SKM-1 treated with dmso at 0.1 percent for 144 hours (cell line): ENCODE measurements at regions not wholly inside any gene's neighbourhood (a gene's known extent, or its start where the extent isn't known, plus 50 kb on each side); places are given as distances from the start of the nearest gene placed in this dataset.
"Not testable (repeated sequence)": the region's sequence is repeated elsewhere in the genome, so short reads cannot be mapped to it uniquely, and the experiment has no call there.

Experiments used
- DNase-seq: peaks from one replicate; lab custom pipeline; 2025; ENCODE audit not compliant: unreplicated experiment; lab: John Stamatoyannopoulos, UW

DNA sequence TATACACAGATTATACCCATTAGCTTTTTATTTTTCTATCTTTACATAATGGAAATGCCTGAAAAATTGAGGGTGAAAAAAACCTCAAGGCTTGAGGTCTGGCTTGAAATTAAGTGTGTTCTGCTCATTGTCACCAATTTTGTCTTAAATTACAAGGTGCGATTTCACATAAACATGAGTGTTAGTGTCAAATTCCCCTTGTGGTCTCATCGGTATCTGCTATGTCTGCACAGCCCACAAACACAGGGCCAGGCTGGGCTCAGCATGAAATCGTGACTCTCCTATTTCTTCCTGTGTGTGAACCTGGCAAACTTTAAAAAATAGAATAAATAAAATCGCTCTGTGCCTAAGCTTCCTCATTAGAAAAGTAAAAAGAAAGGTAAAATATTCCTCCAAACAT lies 109.1 kb downstream of the CRLF2 start:
- no peak for DNase-seq

- no peak for DNase-seq
Measured at GRCh38 chrX:1102786-1103185, 109.7 kb downstream of the CRLF2 start.

- DNase-seq, result not testable (repeated sequence)
Measured at GRCh38 chrX:1102221-1102620, 110.2 kb downstream of the CRLF2 start.

DNA sequence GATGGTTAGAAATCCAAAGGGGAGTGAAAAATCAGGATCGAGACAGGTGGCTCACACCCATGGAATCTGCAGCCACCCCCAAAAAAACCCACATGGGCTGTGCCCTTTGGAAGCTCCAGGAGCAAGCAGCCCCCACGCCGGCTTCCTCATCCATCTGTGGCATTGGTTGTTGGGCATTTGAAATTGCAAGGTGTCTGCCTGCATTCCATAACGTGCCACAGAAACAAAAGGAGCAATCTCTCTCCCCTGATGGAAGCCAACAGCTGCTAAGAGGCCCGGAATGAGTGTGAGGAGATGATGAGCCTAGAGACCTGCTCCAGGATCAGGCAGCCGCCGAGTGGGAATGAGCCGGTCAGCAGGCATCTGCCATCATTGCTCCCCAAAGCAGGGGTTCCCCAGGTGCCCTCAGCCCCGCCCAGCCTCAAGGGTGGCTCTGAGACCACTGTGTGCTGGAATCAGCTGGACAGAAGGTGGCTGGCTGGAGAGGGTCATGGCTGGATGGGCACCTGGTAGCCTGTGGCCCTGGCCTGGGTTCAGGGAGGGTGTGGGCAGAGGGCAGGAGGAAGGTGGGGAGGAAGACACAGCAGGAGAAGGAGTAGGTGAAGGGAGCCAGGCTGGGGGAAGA lies 113.2 kb downstream of the CRLF2 start:
- no peak for DNase-seq

GRCh38 chrX:1097328-1097727 lies 115.1 kb downstream of the CRLF2 start:
- no peak for DNase-seq

DNA sequence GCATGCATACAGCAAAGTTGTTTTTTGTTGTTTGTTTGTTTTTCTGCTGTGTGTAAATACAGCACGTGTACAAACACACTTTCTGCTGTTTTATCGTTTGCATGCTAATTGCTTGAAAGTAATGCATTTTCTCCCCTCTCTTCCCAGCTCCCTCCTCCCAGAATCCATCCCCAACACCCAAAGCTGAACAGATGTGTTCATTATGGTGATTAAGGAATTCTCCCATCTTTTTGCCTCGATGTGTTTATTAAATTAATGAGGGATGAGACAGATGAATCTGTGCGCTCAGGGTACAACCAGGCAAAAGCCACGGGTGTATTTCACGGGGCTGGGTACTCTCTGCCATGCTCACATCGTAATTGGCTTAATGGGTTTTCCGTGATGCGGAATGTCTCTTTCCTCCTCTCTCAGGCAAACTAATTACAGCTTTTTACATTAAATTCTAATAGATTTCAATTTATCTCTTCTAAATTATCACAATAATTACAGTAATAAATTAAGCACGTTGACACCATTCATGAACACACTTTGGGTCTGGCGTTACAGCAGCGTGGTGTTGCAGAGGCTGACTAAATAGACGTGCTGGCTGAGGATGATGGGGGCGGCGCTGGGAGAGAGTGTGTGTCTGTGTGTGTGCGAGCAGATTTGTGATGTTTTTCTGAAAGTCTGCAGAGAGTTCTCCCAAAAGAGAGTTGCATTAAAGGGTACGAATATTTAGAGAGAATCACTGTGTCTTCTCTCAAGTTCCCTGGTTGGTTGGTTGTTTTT lies 117.7 kb downstream of the CRLF2 start:
- DNase-seq, result no peak

GRCh38 chrX:1093586-1094421 lies 118.6 kb downstream of the CRLF2 start:
- no peak for DNase-seq

- no peak for DNase-seq
Measured at GRCh38 chrX:1093121-1093520, 119.3 kb downstream of the CRLF2 start.

DNA sequence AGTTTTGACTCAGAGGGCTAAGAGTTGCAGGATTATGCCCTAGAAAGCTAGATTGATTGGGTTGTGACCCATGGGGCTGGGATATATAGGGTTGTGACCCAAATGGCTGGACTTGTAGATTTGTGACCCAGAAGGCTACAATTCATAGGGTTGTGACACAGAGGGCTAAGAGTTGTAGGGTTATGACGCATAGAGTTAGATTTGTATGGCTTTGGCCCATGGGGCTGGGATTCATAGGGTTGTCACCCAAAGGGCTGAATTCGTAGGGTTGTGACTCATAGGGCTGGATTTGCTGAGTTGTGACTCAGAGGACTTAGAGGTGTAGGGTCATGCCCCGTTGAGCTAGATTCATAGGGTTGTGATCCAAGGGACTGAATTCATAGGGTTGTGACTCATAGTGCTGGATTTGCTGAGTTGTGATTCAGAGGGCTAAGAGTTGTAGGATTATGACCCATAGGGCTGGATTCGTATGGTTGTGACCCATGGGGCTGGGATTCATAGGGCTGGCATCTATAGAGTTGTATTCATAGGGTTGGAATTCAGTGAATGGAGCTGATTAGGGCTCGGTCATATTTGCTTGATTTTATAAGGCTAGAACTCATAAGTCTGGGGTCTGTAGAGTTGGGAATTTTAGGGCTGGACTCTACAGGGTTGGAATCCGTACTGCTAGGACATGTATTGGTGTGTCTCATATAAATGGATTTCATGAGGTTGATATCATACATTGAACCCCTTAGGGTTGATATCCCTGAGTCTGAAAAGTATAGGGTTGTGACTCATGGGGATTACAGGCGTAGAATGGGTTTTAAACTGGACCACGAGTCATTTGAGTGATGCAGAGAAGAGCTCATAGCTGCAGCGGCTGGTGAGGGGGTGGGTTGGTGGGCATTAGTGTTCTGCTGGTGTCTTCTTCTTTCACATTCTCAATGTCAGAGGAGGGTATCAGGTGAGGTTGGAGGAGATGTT lies 125.7 kb downstream of the CRLF2 start:
- no peak for DNase-seq

- DNase-seq, result not testable (repeated sequence)
Measured at GRCh38 chrX:1085871-1086270, 126.6 kb downstream of the CRLF2 start.

GRCh38 chrX:1084689-1085088 lies 127.8 kb downstream of the CRLF2 start:
- DNase-seq, result no peak

GRCh38 chrX:1076871-1077651 lies 135.4 kb downstream of the CRLF2 start:
- DNase-seq, result no peak

DNA sequence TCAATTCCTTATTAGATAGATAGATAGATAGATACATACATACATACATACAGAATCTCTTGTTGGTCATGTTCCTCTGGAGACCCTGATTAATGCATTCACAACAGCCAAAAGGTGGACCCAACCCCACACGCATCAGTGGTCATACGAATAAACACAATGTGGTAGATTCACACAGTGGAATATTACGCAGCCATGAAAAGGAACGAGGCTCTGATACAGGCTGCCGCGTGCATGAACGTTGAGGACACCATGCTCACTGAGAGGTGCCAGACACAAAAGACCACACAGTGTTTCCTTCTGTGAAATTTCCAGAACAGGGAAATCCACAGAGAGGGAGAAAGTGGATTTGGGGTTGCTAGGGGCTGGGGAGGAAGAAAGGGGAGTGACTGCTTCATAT lies 136.7 kb downstream of the CRLF2 start:
- no peak for DNase-seq

- no peak for DNase-seq
Measured at GRCh38 chrX:1075156-1075555, 137.3 kb downstream of the CRLF2 start.

DNA sequence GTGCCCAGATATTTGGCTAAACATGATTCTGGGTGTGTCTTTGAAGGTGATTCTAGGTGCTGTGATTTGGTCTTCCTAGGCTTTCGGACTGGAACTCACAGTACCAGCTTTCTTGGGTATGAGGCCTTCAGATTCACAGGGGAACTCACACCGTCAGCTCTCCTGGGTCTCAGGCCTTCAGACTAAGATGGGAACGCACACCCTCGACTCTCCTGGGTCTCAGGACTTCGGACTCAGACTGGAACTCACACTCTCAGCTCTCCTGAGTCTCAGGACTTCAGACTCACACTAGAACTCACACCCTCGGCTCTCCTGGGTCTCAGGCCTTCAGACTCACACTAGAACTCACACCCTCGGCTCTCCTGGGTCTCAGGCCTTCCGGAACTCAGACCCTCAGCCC lies 137.7 kb downstream of the CRLF2 start:
- DNase-seq, result no peak

DNA sequence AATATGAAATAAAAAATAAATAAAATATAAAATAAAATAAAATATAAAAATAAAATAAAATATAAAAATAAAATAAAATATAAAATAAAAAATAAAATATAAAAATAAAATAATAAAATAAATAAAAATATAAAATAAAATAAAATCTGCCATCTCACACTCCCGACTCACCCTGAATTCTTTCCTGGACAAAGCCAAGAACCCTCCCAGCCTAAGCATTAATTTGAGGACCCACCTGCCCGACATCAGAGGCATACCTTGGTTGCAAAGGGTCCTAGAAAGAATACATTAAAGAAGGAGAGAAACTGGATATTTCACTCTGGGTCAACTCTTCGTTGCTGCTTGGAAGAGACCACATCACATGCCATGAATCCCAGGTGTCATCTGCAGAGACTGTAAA lies 138.3 kb downstream of the CRLF2 start:
- DNase-seq, result peak; percentile 2

GRCh38 chrX:1072637-1073377 lies 139.6 kb downstream of the CRLF2 start:
- DNase-seq, result peak; percentile 1

DNA sequence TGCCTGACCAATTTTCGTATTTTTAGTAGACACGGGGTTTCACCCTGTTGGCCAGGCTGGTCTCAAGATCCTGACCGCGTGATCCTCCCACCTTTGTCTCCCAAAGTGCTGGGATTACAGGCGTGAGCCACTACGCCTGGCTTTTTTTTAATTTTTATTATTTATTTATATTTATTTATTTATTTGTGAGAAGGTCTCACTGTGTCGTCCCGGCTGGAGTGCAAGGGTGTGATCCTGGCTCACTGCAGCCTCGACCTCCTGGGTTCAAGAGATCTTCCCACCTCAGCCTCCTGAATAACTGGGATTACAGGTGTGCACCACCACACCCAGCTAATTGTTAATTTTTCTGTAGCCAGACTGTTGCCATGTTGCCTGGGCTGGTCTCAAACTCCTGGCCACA lies 141.1 kb downstream of the CRLF2 start:
- no peak for DNase-seq

- no peak for DNase-seq
Measured at GRCh38 chrX:1062351-1062750, 150.1 kb downstream of the CRLF2 start.
